ENCODE measurements at regions not wholly inside any gene's neighbourhood (a gene's known extent, or its start where the extent isn't known, plus 50 kb on each side); places are given as distances from the start of the nearest gene placed in this dataset.

GRCh38 chr15:85277847-85278370, 102.5 kb upstream of the AKAP13 start (continued):
- no peak for TF ChIP-seq E2F6 (IDR thresholded peaks at IDR 0.05; ENCODE audit: borderline replicate concordance, low read depth)
- no peak for TF ChIP-seq JUN (IDR thresholded peaks at IDR 0.05)
- no peak for TF ChIP-seq NFE2L2 (conservative IDR thresholded peaks at IDR 0.05; ENCODE audit: low read length)

GRCh38 chr15:85280203-85280602, 100.2 kb upstream of the AKAP13 start:
- CTCF ChIA-PET = interaction anchor here (0.9 to 2.1 kb wide), 4 partner anchors 10 to 17 kb away, joined by 3 to 14 read pairs (median 7); no protein-coding TSS in a partner anchor
- FAIRE-seq = no peak
- POLR2A ChIA-PET = no interaction called here

GRCh38 chr15:85281293-85281882, 99.0 kb upstream of the AKAP13 start:
- ChIA-PET CTCF (interaction anchor here (0.9 to 2.1 kb wide), 3 partner anchors 9 to 15 kb away, joined by 3 to 14 read pairs (median 8); no protein-coding TSS in a partner anchor), POLR2A (no interaction called here)
- Histone ChIP-seq H3K9me3 (no peaks in the 10 kb centered on the region), H3K4me1 (no peaks in the 10 kb centered on the region), H3K27ac (no peak overlapping the region), H3K4me3 (no peak overlapping the region), H3K4me2 (no peak overlapping the region)
- WGBS (ENCODE audit: missing lambda C conversion rate) = 56% methylated on average over 7 of the region's 7 CpGs
- FAIRE-seq (no peak), ATAC-seq (no peak), DNase-seq (ENCODE audit: low read depth in 1 of 2, low spot score in 1 of 2) (no peak)
- no peak for TF ChIP-seq HOXB5 (CRISPR knock-in tag; IDR thresholded peaks at IDR 0.05)
- TF ChIP-seq SMC3 (IDR thresholded peaks at IDR 0.05) = no peak
- TF ChIP-seq PBX3 (IDR thresholded peaks at IDR 0.05) = no peak
- TF ChIP-seq E2F6 (IDR thresholded peaks at IDR 0.05; ENCODE audit: borderline replicate concordance, low read depth) = no peak
- no peak for TF ChIP-seq POLR2AphosphoS2 (conservative IDR thresholded peaks at IDR 0.05; ENCODE audit: low read length)
- TF ChIP-seq USF2 (IDR thresholded peaks at IDR 0.05) = no peak
- no peak for TF ChIP-seq SREBF2 (IDR thresholded peaks at IDR 0.05)
- TF ChIP-seq HDAC2 (IDR thresholded peaks at IDR 0.05) = no peak
- TF ChIP-seq ZFP36 (IDR thresholded peaks at IDR 0.05; ENCODE audit: borderline replicate concordance, partially characterized antibody) = no peak
- no peak for TF ChIP-seq RNF2 (IDR thresholded peaks at IDR 0.05; ENCODE audit: borderline replicate concordance, low read depth)

More at GRCh38 chr15:85280203-85280602, 100.2 kb upstream of the AKAP13 start:
- no peak overlapping the region for H3K4me2 ChIP-seq
- WGBS (ENCODE audit: missing lambda C conversion rate) = 65% methylated on average over 6 of the region's 6 CpGs
- ATAC-seq (no peak), DNase-seq (ENCODE audit: low read depth in 1 of 2, low spot score in 1 of 2) (no peak)
- no peak overlapping the region for H3K27ac ChIP-seq
- no peaks in the 10 kb centered on the region for H3K9me3 ChIP-seq
- TF ChIP-seq EHF (CRISPR knock-in tag; IDR thresholded peaks at IDR 0.05) (no peak), NPAS2 (CRISPR knock-in tag; IDR thresholded peaks at IDR 0.05; ENCODE audit: borderline replicate concordance) (no peak), RNF2 (IDR thresholded peaks at IDR 0.05; ENCODE audit: borderline replicate concordance, low read depth) (no peak), ZC3H11A (IDR thresholded peaks at IDR 0.05) (no peak), HDAC2 (IDR thresholded peaks at IDR 0.05) (no peak), FOSB (CRISPR knock-in tag; IDR thresholded peaks at IDR 0.05) (no peak), FOSL2 (IDR thresholded peaks at IDR 0.05) (no peak), FOSL2 (CRISPR knock-in tag; IDR thresholded peaks at IDR 0.05) (no peak), ZFP36 (IDR thresholded peaks at IDR 0.05; ENCODE audit: borderline replicate concordance, partially characterized antibody) (no peak), CHD2 (IDR thresholded peaks at IDR 0.05; ENCODE audit: low read length, partially characterized antibody) (no peak), CBX8 (IDR thresholded peaks at IDR 0.05) (no peak), HOXB5 (CRISPR knock-in tag; IDR thresholded peaks at IDR 0.05) (no peak), ATOH8 (CRISPR knock-in tag; IDR thresholded peaks at IDR 0.05; ENCODE audit: low read depth) (no peak), RAD21 (conservative IDR thresholded peaks at IDR 0.05 in 1 of 2, IDR thresholded peaks at IDR 0.05 in 1 of 2) (no peak), NFE2L2 (conservative IDR thresholded peaks at IDR 0.05; ENCODE audit: low read length) (no peak), CBX2 (IDR thresholded peaks at IDR 0.05; ENCODE audit: borderline replicate concordance, low read depth) (no peak)
- no peak overlapping the region for H3K4me3 ChIP-seq
- no peaks in the 10 kb centered on the region for H3K4me1 ChIP-seq

Data from A549 (cell line).